GM18511 (cell line): ENCODE measurements at regions not wholly inside any gene's neighbourhood (a gene's known extent, or its start where the extent isn't known, plus 50 kb on each side); places are given as distances from the start of the nearest gene placed in this dataset.
"Not testable (repeated sequence)": the region's sequence is repeated elsewhere in the genome, so short reads cannot be mapped to it uniquely, and the experiment has no call there.

ENCODE experiments used
- ATAC-seq: cut with Tn5 transposase; IDR thresholded peaks from one replicate; pipeline ENCODE4 v1.9.1; 2021; ENCODE audit warnings: mild to moderate bottlenecking, moderate library complexity; ENCODE audit not compliant: unreplicated experiment

GRCh38 chrX:78603908-78604307 lies 55.2 kb downstream of the RTL3 start:
- ATAC-seq = no peak

GRCh38 chrX:78595901-78596502 lies 63.1 kb downstream of the RTL3 start:
- no peak for ATAC-seq

GRCh38 chrX:78593701-78594100 lies 65.4 kb downstream of the RTL3 start:
- no peak for ATAC-seq

- ATAC-seq = no peak
Observed at GRCh38 chrX:78592030-78592429, 67.1 kb downstream of the RTL3 start.

GRCh38 chrX:78574306-78574705 lies 84.8 kb downstream of the RTL3 start:
- ATAC-seq = no peak

GRCh38 chrX:78573630-78574029 lies 85.5 kb downstream of the RTL3 start:
- ATAC-seq = no peak

- ATAC-seq = no peak
Observed at GRCh38 chrX:78571849-78572248, 87.3 kb downstream of the RTL3 start.

- no peak for ATAC-seq
Observed at GRCh38 chrX:78555401-78555980, 103.6 kb downstream of the RTL3 start.

- ATAC-seq = not testable (repeated sequence)
Observed at GRCh38 chrX:78552628-78553027, 106.5 kb downstream of the RTL3 start.

GRCh38 chrX:78548012-78548411 lies 111.1 kb downstream of the RTL3 start:
- ATAC-seq = no peak

GRCh38 chrX:78545233-78545632 lies 113.9 kb downstream of the RTL3 start:
- ATAC-seq = no peak

GRCh38 chrX:78543281-78543680 lies 115.8 kb downstream of the RTL3 start:
- no peak for ATAC-seq

- no peak for ATAC-seq
Observed at GRCh38 chrX:78540171-78540570, 119.0 kb downstream of the RTL3 start.

GRCh38 chrX:78534221-78534620 lies 124.9 kb downstream of the RTL3 start:
- ATAC-seq = no peak

- no peak for ATAC-seq
Observed at GRCh38 chrX:78532363-78532762, 126.8 kb downstream of the RTL3 start.

- no peak for ATAC-seq
Observed at GRCh38 chrX:78527818-78528217, 131.3 kb downstream of the RTL3 start.

- ATAC-seq = no peak
Observed at GRCh38 chrX:78527263-78527662, 131.9 kb downstream of the RTL3 start.

- ATAC-seq = no peak
Observed at GRCh38 chrX:78522601-78523000, 136.5 kb downstream of the RTL3 start.

- peak; percentile 77 for ATAC-seq
Observed at GRCh38 chrX:78517124-78517523, 142.0 kb downstream of the RTL3 start.

- no peak for ATAC-seq
Observed at GRCh38 chrX:78514852-78515251, 144.3 kb downstream of the RTL3 start.

GRCh38 chrX:78513971-78514738 lies 145.0 kb downstream of the RTL3 start:
- ATAC-seq = no peak

- no peak for ATAC-seq
Observed at GRCh38 chrX:78506248-78506647, 152.9 kb downstream of the RTL3 start.
